NB4 (cell line): ENCODE measurements at regions not wholly inside any gene's neighbourhood (a gene's known extent, or its start where the extent isn't known, plus 50 kb on each side); places are given as distances from the start of the nearest gene placed in this dataset.

Source experiments
- DNase-seq: peaks from one replicate; pipeline ENCODE4 v3.0.0; 2010; ENCODE audit warnings: low read depth
- H3K4me3 ChIP-seq: one replicate; pipeline ENCODE4 v1.5.1; 2011; ENCODE audit warnings: mild to moderate bottlenecking, low read depth, low read length, moderate library complexity
- MYC ChIP-seq: IDR thresholded peaks from 2 replicates; pipeline ENCODE4 v1.6.1; 2011; ENCODE audit warnings: low read depth, low read length
- POLR2A ChIP-seq: IDR thresholded peaks from 2 replicates; pipeline ENCODE4 v1.6.1; 2011; ENCODE audit warnings: mild to moderate bottlenecking; ENCODE audit not compliant: insufficient read length; ENCODE audit errors: extremely low read depth
- TF ChIP-seq, protein P1 (sequence below): IDR thresholded peaks from 2 replicates; pipeline ENCODE4 v1.6.1; 2011; ENCODE audit warnings: low read depth, low read length
- TF ChIP-seq, protein P2 (sequence below): IDR thresholded peaks from one replicate; pipeline ENCODE4 v1.5.1; 2012; ENCODE audit warnings: low read depth, low read length

DNA sequence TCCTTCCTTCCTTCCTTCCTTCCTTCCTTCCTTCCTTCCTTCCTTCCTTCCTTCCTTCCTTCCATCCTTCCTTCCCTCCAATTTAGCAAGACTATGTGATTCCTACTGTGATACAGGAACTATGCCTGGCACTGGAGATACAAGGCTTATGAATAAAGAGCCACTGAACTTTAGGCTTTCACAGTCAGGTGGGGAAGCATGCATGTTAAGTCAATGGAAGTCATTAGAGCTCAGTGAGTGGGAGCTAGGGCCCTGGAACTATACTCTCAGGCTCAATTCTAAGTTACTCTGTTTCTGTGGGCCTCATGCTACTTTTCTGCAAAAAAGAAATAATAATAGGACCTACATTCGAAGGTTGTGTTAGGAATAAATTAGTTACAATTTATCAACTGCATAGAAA lies 527.6 kb upstream of the ZEB2 start:
- TF ChIP-seq, protein P1, sequence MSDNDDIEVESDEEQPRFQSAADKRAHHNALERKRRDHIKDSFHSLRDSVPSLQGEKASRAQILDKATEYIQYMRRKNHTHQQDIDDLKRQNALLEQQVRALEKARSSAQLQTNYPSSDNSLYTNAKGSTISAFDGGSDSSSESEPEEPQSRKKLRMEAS: no peak
- no peak for TF ChIP-seq MYC
- TF ChIP-seq, protein P2, sequence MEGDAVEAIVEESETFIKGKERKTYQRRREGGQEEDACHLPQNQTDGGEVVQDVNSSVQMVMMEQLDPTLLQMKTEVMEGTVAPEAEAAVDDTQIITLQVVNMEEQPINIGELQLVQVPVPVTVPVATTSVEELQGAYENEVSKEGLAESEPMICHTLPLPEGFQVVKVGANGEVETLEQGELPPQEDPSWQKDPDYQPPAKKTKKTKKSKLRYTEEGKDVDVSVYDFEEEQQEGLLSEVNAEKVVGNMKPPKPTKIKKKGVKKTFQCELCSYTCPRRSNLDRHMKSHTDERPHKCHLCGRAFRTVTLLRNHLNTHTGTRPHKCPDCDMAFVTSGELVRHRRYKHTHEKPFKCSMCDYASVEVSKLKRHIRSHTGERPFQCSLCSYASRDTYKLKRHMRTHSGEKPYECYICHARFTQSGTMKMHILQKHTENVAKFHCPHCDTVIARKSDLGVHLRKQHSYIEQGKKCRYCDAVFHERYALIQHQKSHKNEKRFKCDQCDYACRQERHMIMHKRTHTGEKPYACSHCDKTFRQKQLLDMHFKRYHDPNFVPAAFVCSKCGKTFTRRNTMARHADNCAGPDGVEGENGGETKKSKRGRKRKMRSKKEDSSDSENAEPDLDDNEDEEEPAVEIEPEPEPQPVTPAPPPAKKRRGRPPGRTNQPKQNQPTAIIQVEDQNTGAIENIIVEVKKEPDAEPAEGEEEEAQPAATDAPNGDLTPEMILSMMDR: no peak
- TF ChIP-seq POLR2A: no peak
- no peak overlapping the region for H3K4me3 ChIP-seq
- no peak for DNase-seq

DNA sequence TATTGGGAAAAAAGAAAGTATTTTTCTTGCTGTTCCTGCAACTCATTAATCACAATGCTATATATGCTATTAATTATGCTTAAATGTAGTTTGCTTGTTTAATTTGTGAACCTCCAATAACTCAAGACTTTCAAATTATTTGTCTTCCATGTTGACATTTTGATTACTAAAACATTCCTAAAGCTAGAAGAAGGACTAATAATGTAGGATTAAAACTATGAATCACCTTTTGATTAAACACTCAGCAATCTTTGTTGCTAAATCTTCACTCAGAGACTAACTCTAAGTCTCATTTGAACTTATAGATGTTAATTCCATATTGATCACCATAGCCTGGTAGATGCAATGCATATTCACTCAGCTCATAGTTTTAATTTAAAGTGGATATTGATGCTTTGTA lies 524.6 kb upstream of the ZEB2 start:
- no peak overlapping the region for H3K4me3 ChIP-seq
- TF ChIP-seq MYC: no peak
- no peak for TF ChIP-seq POLR2A
- TF ChIP-seq, protein P2: no peak
- TF ChIP-seq, protein P1: no peak
- no peak for DNase-seq

DNA sequence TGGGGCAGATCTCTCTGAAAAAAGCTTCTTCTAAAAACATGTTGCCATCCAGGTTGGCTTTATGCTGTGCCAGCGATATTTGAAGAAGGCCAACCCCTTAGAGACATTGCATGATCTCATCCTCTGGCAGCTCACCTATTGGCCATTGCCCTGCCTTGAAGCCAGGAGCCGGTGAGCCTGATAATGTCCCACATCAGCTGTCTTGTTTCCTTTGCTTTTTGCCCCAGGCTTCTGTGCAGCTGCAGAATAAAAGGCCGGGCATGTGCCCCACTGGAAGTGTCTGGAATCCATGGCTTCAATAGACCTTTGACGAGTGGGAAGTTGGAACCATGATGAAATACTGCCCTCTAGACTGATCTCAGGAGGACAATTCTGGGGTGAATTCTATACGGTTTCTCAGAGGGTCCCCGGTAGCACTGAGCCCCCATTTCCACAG lies 523.5 kb upstream of the ZEB2 start:
- TF ChIP-seq POLR2A (no peak), MYC (no peak)
- TF ChIP-seq, protein P2: no peak
- TF ChIP-seq, protein P1: no peak
- no peak overlapping the region for H3K4me3 ChIP-seq
- peak; percentile 25 for DNase-seq

DNA sequence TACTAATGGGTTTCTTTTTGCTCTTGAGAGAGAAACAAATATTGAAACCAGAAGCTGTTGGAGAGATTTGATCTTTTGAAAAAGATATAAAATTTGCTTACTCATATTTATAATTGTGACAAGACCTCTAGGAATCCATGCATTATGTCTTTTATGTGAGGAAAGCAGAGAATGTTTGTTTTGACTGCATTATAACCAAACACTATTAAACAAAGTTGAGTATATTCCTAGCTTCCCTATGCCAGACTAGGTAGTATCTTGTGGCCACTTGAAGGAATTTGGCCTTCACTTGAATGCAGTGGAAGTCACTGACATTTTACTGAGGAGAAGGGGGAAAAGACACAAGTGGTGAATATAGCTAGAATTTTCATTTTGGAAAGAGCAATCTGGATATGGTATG lies 521.8 kb upstream of the ZEB2 start:
- DNase-seq: no peak
- TF ChIP-seq, protein P1: no peak
- TF ChIP-seq, protein P2: no peak
- TF ChIP-seq POLR2A: no peak
- TF ChIP-seq MYC: no peak

DNA sequence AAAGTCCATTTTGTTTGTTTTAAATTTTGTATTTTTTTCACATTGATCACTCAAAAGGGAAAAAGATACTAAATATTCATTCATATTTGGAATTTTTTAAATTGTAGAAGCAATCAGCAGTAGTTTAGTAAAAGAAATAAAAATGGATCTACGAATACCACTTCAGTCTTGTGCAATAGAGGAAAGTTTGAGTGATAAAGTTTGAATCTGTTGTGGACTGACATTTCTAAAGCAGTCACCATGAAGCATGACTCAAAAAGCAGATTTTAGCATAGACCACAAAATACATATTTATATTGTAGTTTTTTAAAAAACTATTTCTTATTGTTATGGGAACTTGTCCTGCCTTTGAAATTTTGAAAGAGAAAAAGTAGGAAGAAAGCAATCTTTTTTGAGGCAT lies 520.5 kb upstream of the ZEB2 start:
- H3K4me3 ChIP-seq: no peak overlapping the region
- TF ChIP-seq MYC: no peak
- TF ChIP-seq, protein P1: no peak
- TF ChIP-seq, protein P2: no peak
- TF ChIP-seq POLR2A: no peak
- DNase-seq: no peak

More for the DNA sequence above, 521.8 kb upstream of the ZEB2 start:
- no peak overlapping the region for H3K4me3 ChIP-seq

DNA sequence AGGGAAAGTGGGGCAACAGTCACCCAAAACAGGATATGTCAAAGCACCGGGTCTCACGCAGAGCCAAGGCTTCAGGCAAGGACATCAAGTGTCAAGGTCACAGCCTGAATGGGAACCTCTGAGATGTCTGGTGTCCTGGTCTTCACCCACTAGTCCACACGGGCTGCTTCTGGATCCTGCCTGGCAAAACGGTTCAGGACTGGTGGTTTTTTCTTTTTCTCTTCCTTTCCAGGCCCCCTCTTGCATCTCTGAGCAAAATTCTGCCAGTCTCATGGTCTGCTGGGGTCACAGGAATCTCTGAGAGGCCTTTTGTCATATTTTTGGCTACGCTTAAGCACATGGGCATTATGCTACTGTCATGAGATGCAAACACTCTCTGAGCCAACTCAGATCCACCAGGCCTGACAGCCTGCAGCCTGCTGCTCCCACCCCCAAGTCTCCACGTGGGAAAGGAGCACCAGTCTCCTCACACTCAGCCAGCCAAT lies 518.2 kb upstream of the ZEB2 start:
- DNase-seq: no peak
- TF ChIP-seq, protein P1: no peak
- TF ChIP-seq, protein P2: no peak
- H3K4me3 ChIP-seq: no peak overlapping the region
